ENCODE measurements at regions not wholly inside any gene's neighbourhood (a gene's known extent, or its start where the extent isn't known, plus 50 kb on each side); places are given as distances from the start of the nearest gene placed in this dataset.

GRCh38 chr10:78579576-78579975 lies 489.2 kb upstream of the ZMIZ1 start:
- TF ChIP-seq CTCF (IDR thresholded peaks at IDR 0.05; ENCODE audit: low read length) = no peak
- TF ChIP-seq EZH2 (IDR thresholded peaks at IDR 0.05; ENCODE audit: borderline replicate concordance, low read length) = no peak
